Fibroblast of mammary gland (primary cell): ENCODE measurements at regions not wholly inside any gene's neighbourhood (a gene's known extent, or its start where the extent isn't known, plus 50 kb on each side); places are given as distances from the start of the nearest gene placed in this dataset.

Source experiments
- DNase-seq: peaks from one replicate; pipeline ENCODE4 v3.0.0-alpha.2; 2010; ENCODE audit warnings: low read depth
- H3K4me3 ChIP-seq: 2 replicates; pipeline ENCODE4 v1.5.1; 2011; ENCODE audit warnings: low read depth, mild to moderate bottlenecking, low read length, moderate library complexity; ENCODE audit not compliant: control insufficient read depth
- TF ChIP-seq, protein P1 (sequence below): conservative IDR thresholded peaks from 2 replicates; pipeline ENCODE4 v1.5.1; 2011; ENCODE audit warnings: low read depth, low read length, inconsistent platforms; ENCODE audit not compliant: control insufficient read depth, insufficient read depth

DNA sequence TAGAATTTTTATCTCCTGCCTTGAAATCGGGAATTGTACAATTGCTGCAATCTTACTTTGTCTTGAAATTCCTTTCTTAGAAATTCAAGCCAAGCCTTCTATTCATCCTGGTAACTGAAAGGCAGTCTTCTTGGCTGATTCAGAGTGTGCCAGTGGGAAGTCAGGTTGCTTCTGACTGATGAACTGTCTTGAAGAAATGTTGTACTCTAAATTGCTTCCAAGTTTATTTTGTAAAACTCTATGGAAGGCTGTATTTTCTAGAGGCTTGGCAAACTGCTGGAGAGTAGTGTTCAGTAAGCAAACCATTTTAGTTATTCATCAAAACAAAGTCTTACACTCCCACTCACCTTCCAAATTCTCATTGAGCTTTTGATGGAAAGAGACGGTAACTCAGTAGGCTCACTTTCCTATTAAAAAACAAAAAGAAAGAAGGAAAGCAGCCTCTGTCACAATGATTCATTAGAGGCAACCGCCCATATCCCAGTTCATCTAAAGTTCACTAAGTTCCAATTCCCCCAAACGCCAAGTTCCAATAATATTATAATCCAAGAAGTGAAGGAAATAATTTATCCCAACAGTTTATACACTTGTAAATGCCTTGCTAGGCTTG, 187.9 kb upstream of the MALRD1 start:
- DNase-seq, result no peak
- TF ChIP-seq, protein P1, sequence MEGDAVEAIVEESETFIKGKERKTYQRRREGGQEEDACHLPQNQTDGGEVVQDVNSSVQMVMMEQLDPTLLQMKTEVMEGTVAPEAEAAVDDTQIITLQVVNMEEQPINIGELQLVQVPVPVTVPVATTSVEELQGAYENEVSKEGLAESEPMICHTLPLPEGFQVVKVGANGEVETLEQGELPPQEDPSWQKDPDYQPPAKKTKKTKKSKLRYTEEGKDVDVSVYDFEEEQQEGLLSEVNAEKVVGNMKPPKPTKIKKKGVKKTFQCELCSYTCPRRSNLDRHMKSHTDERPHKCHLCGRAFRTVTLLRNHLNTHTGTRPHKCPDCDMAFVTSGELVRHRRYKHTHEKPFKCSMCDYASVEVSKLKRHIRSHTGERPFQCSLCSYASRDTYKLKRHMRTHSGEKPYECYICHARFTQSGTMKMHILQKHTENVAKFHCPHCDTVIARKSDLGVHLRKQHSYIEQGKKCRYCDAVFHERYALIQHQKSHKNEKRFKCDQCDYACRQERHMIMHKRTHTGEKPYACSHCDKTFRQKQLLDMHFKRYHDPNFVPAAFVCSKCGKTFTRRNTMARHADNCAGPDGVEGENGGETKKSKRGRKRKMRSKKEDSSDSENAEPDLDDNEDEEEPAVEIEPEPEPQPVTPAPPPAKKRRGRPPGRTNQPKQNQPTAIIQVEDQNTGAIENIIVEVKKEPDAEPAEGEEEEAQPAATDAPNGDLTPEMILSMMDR, result no peak
- H3K4me3 ChIP-seq, result no peak overlapping the region

DNA sequence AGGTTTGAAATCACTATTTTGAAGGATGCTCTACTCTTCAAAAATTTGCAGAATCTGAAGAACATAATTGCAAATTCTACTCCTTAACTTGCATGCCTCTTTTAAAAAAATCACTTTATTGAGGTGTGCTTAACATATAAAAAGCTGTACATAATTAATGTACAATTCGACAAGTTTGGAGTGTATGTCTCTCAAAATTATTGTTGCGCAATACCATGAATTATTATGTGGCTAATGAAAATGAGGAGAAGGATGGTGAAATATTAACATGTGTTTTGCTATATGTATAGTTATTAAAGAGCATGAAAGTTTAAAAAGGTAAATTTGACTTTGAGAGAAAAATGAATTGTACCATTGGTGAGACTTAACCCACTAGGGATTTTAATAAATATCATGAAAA, 187.2 kb upstream of the MALRD1 start:
- TF ChIP-seq, protein P1, result no peak
- DNase-seq, result no peak
- H3K4me3 ChIP-seq, result no peak overlapping the region

DNA sequence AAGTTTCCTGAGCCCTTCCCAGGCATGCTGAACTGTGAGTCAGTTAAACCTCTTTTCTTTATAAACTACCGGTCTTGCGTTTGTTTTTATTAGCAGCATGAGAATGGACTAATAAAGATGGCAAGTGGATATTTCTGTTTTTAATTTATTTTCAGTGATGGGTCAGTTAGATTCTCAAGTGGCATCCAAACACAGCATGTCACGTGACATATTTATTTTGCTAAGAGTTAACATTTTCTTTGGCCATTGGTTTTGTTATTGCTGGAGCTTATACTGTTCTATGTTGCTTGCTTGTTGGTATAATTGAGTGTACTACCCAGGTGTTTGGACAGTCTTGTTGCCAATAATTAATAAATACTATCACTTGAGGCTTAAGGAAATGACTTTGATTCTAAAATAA, 181.7 kb upstream of the MALRD1 start:
- no peak for DNase-seq
- TF ChIP-seq, protein P1, result no peak
- H3K4me3 ChIP-seq, result no peak overlapping the region

DNA sequence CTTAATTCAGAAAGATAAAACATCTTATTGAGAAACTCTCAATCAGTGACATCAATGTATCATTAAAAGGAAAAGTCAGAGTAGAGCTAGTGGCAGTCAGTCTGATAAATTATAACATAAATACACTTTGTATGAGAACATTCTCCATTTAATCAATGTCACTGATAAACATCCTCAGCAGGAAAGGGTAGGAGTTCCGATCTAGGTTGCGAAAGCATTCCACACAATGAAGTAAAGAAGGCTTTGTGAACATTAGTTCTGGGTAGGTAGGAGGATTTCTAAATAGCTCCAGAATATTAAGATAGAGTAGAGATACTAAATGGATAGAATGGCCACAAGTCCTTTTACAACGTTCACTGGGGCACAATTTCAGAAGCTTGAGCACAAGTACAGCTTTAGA, 179.7 kb upstream of the MALRD1 start:
- no peak overlapping the region for H3K4me3 ChIP-seq
- TF ChIP-seq, protein P1, result no peak
- DNase-seq, result no peak

DNA sequence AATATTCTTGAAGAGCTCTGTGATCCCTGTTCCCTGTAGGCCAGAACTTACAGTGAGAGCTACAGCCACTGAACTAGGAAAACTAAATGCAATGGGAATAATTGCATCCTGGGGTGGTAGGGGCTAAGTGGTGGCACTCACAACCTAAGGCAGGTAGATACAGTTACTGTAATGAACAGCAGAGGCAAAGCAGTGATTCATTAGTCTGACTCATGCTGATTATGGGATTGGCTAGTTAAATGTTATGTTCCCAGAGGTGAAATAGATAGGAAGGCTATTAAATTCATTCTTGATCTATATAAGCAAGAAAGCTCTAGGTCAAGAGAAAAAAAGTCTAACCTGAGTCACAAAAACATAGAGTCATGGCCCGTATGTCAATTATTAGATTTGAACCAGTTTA, 173.1 kb upstream of the MALRD1 start:
- no peak for DNase-seq
- TF ChIP-seq, protein P1, result no peak
- no peak overlapping the region for H3K4me3 ChIP-seq

DNA sequence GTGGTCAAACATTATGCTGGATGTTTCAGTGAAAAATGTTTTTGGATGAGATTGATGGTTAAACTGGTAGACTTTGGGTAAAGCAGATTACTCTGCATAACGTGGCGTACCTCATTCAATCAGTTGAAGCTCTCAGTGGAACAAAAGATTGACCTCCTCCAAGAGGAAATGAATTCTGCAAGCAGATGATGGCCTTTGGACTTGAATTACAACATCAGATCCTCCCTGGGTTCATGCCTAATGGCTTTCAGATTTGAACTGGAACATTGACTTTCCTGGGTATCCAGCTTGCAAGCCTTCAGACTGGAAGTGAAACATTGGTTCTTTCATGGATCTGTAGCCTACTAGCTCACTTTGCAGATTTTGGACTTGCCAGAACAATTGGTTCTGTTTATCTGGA, 169.3 kb upstream of the MALRD1 start:
- TF ChIP-seq, protein P1, result no peak
- H3K4me3 ChIP-seq, result no peak overlapping the region
- DNase-seq, result no peak

DNA sequence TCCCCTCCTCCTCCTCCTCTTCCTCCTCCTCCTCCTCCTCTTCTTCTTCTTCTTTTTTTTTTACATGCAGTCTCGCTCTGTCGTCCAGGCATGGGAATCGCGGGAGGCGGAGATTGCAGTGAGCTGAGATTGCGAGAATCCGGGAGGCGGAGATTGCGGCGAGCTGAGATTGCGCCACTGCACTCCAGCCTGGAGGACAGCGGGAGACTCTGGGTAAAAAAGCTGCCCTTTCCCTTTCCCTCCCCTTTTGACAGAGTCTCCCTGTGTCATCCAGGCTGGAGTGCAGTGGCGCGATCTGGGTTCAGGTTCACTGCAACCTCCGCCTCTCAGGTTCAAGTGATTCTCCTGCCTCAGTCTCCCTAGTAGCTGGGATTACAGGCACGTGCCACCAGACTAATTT, 168.1 kb upstream of the MALRD1 start:
- TF ChIP-seq, protein P1, result no peak
- no peak overlapping the region for H3K4me3 ChIP-seq
- no peak for DNase-seq
